ENCODE measurements at regions not wholly inside any gene's neighbourhood (a gene's known extent, or its start where the extent isn't known, plus 50 kb on each side); places are given as distances from the start of the nearest gene placed in this dataset.
A peak's percentile ranks its signal among the peaks of the same experiment; 100 is the strongest.

DNA sequence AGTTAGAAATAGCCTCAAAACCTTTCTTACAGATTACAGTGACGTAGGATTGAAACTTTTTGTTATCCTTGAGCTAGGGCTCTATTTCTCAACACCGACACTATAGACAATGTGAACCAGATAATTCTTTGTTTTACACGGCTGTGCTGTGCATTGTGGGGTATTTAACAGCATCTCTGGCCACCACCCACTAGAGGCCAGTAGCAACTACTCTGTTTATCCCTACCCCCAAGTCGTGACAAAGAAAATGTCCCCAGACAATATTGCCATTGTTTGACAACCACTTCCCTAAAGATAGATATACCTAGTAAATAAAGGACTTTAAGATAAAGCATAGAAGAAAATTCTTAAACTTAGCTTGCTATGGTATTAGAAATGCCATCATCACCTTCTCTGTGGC lies 359.6 kb downstream of the ARL4A start:
- no peak for DNase-seq

DNA sequence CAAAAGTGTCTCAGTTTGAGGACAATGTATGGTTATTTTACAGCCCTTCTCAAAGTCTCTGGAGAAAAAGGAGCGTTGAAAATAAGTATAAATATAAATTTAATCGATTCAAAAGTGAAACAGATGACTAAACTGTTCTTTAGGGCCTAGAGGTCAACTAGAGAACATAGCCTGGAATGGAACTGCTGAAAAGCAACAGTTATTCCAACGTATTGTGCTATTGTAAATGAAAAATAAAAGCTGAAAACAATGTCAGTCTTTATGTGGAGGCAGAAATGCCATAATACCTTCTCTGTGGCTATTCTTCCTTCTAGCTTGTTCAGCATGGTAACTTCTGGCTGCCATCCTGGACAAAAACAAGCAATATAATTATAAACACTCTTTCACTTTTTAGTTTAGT lies 362.5 kb downstream of the ARL4A start:
- no peak for DNase-seq

DNA sequence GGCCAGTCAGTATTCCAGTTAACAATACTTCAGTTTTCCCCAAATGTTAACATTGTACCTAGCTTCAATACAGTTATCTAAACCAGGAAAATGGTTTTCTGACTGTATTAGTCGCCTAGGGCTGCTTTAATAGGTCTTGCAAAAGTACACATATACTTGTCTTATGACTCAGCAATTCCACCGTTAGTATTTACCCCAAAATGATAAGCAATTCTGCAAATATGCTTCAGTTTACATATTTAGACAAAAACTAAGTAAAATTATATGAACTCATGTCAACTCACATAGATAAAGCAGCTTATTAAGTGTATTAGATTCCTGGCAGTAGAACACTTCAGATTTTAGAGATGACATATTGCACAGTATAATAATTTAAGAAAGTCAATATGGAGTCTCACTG lies 363.3 kb downstream of the ARL4A start:
- DNase-seq, result no peak

DNA sequence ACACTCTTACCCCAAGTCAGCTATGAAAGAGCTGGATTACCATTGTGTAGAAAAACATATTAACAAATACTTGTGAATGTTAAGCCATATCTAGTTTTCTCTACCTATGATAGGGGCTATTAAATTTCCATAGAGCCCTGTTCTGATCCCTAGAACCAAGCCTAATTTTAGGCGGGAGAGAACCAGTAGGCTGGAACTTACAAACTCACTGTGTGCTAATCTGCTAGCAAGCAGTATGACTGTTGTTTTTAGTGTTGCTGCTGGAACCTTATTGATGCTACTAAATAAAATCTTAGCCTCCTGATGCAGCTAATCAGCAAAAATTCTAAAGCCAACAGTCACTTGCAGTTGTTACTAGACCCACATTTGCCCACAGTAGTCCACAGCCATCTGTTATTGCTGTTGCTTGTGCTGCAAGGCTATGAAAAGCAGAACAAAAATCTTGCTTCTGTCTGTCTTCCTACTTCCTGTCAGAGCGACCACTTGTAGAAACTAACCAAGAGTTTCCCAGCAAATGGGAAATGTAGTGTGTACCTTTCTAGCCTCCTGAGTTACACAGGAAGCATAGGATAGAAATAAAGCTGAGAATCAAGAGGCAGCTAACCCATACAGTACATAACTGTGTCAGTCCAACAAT lies 368.4 kb downstream of the ARL4A start:
- DNase-seq, result no peak

DNA sequence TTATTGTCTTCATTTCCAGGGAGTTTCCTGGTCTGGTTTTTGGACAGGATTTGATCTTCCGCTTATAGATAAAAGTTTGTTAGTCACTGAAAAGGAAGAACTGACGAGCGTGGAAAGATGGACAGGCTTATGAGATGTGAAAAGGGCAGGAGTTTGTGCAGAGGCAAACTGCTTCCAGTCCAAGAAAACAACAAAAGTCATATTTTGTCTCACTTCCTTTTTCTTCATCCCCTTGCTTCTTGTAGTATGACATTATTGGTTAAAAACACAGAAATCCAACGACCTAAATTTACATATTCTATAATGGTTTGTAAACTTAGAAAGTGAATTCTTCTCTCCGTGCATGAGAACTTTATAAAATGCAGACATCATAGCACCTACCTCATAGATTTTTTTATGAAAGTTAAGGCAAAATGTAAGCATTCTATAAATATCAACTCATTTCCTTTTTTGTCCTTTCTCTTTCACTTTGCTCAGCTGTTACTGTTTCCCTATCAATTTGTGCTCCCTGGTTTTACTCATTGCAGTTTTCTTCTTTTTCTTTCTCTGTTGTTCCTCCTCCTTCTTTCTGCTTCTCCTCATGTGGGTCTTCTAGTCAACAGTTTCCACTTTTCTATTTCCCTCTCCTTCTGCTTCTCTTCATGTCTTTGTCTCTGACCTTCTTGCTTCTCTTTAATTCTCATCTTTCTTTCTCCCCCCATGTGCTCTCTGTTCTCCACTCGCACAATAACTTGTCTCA lies 370.2 kb downstream of the ARL4A start:
- DNase-seq, result no peak

DNA sequence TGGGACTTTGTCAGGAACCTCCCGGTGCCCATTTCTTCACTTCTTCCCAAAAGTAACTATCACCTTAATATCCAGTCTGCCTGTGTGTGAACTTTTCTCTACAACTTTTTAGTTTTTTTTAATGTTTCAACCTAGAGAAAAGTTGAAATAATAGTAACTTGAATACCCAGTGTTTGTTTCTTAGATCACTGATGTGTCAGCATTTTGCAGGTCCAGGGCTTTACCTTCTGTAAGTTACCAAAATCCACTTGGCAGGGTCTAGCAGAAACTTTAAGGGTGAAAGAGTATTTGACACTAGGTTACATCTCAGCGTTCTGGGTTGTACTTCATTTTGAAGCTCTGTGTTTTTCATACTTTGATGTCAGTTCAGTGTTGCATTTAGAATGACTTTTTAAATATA lies 372.7 kb downstream of the ARL4A start:
- DNase-seq, result no peak

DNA sequence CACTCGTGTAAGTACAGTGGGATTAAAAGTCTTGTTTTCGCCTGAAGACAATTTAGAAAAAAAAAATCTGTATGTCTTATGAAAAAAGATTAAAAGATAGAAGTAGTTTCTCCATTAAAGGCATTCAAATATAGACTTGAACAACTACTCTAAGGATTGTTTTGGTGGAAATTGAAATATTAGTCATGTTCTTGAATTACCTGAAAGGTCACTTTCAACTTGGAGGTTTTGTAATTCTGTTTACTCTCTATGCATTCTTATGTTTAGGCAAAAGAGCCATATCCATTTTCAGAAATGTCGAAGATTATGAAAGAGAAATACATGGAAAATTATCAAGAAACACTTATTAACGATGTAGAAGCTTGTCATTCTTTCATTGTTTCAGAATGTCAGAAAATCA lies 373.7 kb downstream of the ARL4A start:
- DNase-seq, result no peak

DNA sequence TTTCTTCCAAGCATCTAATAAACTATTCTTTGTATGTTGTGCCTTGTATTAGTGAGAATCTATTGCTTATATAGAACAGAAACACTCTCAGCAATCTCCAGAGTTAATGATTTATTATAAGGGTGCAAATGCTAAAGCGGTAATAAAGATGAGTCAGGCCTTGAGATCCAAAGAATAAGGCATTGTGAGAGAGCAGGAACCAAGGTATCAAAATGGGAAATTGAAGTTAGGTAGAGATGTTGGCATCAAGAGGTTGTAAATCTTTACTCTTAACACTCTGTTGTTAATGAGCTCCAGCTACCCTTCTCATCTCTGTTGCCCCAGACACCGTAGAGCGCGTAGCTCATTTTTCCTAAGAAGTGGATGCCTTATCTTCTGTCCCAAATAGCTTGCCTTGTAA lies 375.2 kb downstream of the ARL4A start:
- DNase-seq, result no peak

DNA sequence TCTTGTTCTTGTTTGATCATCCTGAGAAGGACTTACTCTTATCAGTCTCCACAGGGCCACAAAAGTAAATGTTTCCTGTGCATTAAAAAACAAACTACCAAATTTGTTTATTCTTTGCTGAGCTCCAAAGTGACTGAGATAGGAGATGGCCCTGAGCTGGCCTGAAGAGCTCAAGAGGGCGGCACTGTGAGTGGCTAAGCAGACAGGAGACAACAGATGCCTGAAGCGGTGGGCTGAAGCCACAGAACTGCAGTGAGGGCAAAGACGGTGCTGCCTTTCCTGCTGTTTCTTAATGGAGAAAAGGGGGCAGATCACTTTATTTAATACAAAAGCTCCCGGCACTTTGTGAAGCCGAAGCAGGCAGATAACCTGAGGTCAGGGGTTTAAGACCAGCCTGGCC lies 379.6 kb downstream of the ARL4A start:
- DNase-seq, result peak; percentile 89

DNA sequence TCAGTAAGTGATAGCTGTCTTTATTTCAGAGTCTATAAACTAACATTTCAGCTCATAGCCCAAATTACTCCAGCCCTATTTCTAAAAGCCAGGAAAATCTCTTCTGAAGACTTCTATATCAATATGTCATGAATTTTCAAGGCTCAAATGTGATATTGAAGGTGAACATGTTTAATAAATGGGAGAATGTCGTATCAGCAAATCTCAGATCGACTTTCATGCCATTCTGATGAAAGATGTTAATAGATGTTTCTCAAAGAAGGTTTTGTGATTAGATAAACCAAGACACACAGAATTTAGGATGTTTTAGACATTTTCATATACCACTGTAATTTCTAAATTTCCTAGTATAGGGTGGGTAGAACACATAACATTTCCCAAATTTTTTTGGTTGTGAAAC lies 380.6 kb downstream of the ARL4A start:
- DNase-seq, result no peak

DNA sequence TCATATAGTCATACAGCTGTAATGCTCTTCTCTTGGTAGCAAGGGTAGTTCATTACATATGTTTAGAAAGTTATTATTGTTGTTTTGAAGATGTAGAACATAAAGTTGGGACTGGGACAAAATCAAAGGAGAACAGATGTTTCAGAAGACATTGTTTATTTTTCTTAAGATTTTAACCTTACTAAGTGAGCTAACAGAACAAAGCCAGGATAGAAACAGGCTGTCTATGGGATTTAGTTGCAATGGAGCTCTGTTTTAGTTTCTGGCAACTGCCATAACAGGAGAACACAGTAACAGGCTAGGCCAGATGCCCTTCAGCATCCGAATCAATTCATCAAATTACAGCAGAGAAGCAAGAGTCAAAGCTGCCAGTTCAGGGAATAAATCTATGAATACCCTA lies 382.4 kb downstream of the ARL4A start:
- peak; percentile 10 for DNase-seq

DNA sequence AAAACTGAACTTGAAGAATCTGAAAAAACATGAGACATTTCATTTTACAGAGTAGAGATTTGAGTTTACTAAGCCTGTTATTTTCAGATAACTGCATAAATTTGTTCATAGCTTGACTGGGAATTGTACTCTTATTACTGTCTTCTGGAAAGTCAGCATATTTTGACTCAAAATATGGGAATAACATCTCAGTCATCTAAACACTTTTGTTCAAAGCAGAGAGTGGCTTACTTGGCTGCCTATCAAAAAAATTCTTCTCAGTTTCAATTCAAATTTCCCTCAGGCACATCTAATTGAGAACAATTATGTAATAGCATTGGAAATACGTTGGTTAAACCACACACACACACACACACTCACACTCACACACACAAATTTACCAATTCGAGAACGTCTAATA lies 384.6 kb downstream of the ARL4A start:
- DNase-seq, result no peak

DNA sequence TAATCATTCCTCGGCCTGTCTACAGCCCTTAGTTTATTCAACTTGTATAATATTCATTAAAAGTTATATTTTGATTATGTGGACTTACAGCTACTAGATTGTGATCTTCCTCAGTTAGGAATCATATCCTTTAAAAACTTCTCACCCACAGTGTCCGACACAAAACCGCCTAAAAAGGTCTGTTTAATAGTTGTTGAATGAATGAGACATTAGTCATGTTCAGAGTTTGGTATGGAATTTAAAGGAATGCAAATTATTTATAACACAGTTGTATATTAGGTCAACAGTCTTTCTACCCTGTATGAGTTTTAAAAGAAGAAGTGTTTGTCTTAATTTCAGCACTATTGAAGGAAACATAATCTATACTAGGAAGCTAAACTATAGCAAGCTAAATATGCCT lies 390.0 kb downstream of the ARL4A start:
- DNase-seq, result no peak

DNA sequence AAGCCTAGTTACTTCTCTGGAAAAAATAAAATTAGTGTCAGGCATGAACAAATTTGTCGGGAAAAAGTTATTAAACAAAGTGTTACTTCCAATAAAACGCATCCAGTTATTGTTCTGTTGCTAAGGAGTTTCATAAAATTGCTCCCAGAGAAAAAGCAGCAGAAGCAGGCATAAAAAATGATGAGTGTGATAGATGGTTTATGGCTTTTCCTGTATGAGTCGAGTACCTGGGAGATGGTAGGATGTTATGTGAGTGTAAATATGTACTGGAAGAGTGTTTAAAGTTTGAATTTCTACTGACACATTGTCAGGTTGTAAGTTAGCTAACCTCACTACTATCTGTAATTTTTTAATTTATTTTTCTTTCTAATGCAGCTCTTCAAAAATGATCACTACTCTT lies 390.7 kb downstream of the ARL4A start:
- DNase-seq, result no peak

DNA sequence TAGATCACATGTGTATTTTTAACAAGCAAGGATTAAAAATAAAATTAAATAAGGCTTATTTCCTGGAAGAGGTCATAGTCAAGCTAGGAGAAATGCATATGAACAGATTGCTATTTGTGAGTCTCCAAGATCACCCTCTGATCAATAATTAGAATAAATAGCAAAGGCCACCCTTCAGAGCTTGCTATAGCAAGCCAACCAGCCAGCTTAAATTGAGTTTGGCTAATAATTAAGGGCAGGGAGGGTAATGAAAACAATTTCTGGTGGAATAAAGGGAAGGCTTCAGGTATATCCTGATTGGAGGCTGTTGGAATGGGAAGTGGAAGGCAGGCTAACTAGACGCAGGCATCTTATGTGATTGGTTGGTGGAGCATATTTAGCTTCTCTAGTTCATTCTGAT lies 403.5 kb downstream of the ARL4A start:
- no peak for DNase-seq

DNA sequence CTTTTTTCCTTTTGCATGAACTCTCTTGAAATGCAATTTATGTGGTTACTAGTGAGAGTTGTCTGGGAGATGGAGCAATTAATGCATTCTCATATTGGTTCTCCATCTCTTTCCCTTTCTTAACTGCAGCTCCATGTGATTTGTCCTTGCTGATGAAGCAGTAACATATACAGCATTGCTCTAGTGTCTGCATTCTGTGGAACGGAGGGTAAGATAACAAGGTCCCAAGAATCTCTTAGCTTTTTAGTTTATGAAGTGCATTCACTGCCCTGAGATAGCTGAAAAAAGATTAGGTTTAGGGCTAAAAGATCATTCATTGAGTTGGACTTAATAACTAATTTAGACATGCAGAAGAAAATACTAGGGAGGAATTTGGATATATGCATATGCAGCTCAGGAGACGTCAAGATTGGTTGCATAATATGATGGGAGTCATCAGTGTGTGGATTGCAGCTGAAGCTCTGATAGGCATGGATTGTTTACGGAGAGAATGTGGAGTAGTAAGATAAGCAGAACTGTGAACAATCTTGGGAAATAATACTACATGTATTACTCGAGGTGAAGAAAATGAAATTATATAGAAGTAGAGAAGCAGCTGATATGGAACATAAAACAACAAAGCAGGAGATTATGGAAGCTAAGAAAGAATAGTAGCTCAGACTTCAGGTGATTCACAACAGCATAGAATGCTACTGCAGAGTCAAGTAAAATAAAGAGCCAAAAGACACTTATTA lies 404.7 kb downstream of the ARL4A start:
- DNase-seq, result no peak

DNA sequence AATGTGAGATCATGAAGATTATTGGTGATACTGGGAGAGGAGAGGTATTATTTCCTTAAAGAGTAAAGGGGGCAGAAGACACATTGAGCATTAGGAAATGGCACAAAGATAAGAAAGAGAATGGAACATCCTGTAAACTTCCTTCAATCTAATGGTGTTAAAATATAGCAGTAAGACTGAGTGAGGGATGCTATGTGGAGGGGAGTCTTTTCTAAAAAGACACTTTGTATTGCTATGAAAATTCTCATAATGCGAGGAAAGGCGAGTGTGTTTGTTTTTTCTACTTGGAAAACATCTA lies 405.2 kb downstream of the ARL4A start:
- no peak for DNase-seq

DNA sequence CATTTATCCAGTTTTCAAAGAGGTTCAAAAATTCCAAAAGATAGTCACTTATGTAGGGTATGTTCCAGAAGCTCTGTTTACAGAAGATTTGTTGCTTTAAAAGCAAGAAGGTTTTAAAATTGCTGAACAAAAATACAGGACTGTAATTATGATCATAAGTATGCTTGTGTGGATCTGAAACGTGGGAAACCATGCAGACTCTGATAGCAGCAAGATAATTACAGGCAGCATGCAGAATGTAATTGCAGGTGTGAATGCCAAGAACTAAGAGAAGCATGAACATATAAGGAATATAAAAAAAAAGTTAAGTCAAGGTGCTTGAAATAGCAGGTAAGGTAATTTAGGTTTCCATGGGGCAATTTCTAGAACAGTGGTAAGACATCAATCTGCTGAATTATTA lies 405.7 kb downstream of the ARL4A start:
- no peak for DNase-seq

DNA sequence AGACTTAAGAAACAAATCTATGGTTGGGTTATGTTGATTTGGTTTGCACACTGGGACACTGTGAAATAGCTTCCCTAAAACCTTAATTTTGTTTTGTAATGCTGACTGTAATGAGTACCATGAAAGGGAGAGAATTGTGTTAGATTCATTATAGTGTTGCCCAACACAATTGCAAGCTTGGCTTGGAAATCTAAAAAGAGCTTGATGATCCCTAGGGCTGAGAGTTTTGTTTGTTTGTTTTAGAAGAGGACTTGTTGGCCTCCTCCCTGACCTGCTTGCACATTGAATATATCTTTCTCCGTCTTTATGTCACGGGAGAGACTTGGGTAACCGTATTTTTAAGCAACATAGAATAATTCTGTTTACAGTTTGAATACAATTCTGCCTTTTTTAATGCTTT lies 410.1 kb downstream of the ARL4A start:
- no peak for DNase-seq

DNA sequence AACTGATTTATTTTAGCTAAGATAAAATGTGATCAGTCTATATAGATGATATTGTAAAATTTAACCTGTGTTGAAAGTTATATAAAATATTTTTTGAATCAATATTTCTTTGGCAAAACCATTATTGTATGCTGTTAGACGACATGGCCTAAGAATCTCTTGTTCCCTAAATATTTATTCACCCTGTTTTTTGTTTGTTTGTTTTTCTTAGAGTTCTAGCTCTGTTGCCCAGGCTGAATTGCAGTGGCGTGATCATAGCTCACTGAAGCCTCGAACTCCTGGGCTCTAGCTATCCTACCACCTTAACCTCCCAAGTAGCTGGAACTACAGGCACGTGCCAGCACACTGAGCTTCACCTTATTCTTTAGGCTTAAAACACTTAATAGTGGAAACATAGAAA lies 410.7 kb downstream of the ARL4A start:
- DNase-seq, result no peak

DNA sequence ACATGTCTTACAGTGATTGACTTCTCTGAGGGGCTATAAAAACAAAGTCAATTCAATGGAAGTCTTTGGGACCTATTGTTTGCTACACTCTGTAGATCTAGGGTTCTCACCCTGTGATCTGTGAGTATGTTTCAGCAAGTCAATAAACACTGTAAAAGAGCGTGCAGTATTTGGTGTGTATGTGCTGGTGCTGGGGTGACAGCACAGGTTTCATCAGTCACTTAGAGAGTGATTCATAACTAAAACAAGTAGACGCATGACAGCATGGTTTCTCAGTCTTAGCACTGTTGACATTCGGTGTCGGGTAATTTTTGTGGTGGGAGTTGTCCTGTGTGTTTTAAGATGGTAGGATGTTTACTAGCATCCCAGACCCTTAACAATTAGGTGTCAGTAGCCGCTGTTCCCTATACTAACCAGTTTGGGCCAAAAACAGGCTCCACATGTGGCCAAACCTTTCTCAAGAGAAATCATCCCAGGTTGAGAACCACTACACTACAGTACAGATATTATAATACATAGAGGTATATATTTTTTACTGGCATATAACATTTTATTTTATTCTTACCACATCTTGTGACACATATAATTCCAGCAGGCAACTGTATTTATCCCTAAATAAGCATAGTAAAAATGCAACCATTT lies 411.8 kb downstream of the ARL4A start:
- DNase-seq, result no peak

DNA sequence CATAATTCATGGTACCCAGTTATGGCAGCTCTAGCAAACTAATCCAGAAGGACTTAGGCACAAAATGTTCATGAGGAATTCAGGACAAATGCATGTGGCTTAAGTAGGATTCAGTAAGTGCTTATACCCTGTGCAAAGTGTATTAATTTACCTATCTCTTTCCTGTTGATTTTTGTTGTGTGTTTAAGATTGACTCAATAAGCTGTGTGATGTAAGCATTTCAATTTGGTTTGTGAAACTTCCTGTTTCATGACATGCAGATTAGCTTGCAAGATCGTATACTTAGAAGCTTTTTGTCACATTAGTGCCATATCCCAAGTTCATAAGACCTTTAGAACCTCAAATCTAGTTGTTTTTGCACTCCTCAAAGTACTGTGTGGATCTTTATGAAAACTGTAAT lies 416.7 kb downstream of the ARL4A start:
- DNase-seq, result no peak

DNA sequence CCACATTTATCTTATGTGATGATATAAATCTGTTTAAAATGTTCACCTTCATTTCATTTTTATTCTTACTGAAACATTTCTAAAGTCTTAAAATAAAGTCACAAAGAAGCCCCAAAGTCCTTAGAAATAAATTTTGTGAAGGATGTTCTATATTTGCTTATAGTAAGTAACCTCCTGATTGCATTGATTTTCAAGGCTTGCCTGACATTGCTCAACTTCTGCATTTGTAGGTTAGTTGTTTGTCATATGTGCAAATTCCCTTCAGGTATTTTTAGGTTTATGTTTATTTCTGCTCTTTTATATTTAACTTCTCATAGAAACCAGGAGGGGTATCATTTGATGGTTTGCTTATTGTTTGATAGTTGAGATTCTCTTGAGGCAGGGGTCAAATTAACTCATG lies 417.8 kb downstream of the ARL4A start:
- no peak for DNase-seq

DNA sequence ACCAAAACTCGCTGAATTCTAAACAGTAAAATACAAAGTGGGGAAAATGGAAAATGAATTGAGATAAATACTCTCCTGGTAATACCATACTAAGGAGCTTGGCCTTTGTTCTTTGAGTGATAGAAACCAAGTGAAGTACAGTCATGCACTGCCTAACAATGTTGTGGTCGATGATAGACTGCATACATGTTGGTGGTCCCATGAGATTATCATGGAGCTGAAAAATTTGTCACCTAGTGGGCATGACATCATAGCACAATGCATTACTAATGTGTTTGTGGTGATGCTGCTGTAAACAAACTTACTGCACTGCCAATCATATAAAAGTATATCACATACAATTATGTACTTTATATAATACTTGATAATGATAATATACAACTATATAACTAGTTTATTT lies 419.1 kb downstream of the ARL4A start:
- DNase-seq, result no peak

Measured in NCI-H82 (cell line).